Uterus (tissue), 2 donors: ENCODE measurements at regions not wholly inside any gene's neighbourhood (a gene's known extent, or its start where the extent isn't known, plus 50 kb on each side); places are given as distances from the start of the nearest gene placed in this dataset.

Source experiments
- POLR2A ChIP-seq, 2 donors: fragments of 450-650 bp; IDR thresholded peaks; one replicate each; pipeline ENCODE4 v1.6.1; 2016; ENCODE audit warnings: antibody characterized with exemption in 2 of 2, mild to moderate bottlenecking in 1 of 2, moderate library complexity in 1 of 2
- TF ChIP-seq, protein P1 (sequence below), 4 experiments: fragments of 200-600 bp in 2 of 4; fragments of 450-650 bp in 2 of 4; sonication (generic) in 2 of 4; IDR thresholded peaks; one replicate each; pipeline ENCODE4 v1.5.1; 2016 to 2019; ENCODE audit warnings: antibody characterized with exemption in 4 of 4, mild to moderate bottlenecking in 2 of 4, moderate library complexity in 1 of 4

DNA sequence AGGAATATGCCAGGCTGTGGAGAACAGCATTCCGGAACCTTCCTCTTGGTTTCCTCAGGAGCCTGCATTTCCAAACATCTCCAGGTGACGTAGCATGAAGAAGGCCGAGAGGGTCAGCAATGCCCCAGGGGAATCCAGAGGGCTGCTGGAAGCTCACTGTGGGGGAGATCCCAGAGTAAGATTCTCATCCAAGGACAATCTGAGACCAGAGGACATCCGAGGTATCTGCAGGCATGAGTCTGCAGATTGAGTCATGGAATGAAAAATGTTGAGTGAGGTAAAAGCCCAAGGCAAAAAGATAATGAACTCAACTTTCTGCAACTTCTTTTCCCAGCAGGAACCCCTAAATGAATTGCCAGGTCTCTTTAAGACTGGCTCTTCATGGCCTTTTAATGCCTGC, 73.5 kb downstream of the KIF4B start:
- no peak for TF ChIP-seq POLR2A (IDR thresholded peaks at IDR 0.05)
- TF ChIP-seq, protein P1, sequence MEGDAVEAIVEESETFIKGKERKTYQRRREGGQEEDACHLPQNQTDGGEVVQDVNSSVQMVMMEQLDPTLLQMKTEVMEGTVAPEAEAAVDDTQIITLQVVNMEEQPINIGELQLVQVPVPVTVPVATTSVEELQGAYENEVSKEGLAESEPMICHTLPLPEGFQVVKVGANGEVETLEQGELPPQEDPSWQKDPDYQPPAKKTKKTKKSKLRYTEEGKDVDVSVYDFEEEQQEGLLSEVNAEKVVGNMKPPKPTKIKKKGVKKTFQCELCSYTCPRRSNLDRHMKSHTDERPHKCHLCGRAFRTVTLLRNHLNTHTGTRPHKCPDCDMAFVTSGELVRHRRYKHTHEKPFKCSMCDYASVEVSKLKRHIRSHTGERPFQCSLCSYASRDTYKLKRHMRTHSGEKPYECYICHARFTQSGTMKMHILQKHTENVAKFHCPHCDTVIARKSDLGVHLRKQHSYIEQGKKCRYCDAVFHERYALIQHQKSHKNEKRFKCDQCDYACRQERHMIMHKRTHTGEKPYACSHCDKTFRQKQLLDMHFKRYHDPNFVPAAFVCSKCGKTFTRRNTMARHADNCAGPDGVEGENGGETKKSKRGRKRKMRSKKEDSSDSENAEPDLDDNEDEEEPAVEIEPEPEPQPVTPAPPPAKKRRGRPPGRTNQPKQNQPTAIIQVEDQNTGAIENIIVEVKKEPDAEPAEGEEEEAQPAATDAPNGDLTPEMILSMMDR (IDR thresholded peaks at IDR 0.05), result no peak
